WTC11 (cell line): ENCODE measurements at regions not wholly inside any gene's neighbourhood (a gene's known extent, or its start where the extent isn't known, plus 50 kb on each side); places are given as distances from the start of the nearest gene placed in this dataset.

Source experiments
- IRF2 ChIP-seq: sonication (generic); formaldehyde crosslinking; IDR thresholded peaks from 2 replicates; pipeline ENCODE4 v1.8.0; 2022; ENCODE audit warnings: low read depth, missing genetic modification reagents, borderline replicate concordance
- TF ChIP-seq, protein P1 (sequence below): fragments of 200-600 bp; IDR thresholded peaks from 2 replicates; pipeline ENCODE4 v1.8.0; 2022; ENCODE audit warnings: antibody characterized with exemption
- TF ChIP-seq, protein P2 (sequence below): sonication (generic); formaldehyde crosslinking; conservative IDR thresholded peaks from 2 replicates; pipeline ENCODE4 v1.8.1; 2022; ENCODE audit warnings: mild to moderate bottlenecking, missing genetic modification reagents
- TF ChIP-seq, protein P3 (sequence below): fragments of 250-450 bp; sonication (Bioruptor Pico); IDR thresholded peaks from 2 replicates; pipeline ENCODE4 v1.9.0; 2021; ENCODE audit warnings: mild to moderate bottlenecking, borderline replicate concordance

GRCh38 chr2:150020937-150021673 is 433.5 kb upstream of the MMADHC start:
- TF ChIP-seq, protein P1, sequence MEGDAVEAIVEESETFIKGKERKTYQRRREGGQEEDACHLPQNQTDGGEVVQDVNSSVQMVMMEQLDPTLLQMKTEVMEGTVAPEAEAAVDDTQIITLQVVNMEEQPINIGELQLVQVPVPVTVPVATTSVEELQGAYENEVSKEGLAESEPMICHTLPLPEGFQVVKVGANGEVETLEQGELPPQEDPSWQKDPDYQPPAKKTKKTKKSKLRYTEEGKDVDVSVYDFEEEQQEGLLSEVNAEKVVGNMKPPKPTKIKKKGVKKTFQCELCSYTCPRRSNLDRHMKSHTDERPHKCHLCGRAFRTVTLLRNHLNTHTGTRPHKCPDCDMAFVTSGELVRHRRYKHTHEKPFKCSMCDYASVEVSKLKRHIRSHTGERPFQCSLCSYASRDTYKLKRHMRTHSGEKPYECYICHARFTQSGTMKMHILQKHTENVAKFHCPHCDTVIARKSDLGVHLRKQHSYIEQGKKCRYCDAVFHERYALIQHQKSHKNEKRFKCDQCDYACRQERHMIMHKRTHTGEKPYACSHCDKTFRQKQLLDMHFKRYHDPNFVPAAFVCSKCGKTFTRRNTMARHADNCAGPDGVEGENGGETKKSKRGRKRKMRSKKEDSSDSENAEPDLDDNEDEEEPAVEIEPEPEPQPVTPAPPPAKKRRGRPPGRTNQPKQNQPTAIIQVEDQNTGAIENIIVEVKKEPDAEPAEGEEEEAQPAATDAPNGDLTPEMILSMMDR, result no peak
- TF ChIP-seq IRF2 (CRISPR knock-in tag), result no peak
- TF ChIP-seq, protein P2, sequence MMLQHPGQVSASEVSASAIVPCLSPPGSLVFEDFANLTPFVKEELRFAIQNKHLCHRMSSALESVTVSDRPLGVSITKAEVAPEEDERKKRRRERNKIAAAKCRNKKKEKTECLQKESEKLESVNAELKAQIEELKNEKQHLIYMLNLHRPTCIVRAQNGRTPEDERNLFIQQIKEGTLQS, result no peak
- TF ChIP-seq, protein P3, sequence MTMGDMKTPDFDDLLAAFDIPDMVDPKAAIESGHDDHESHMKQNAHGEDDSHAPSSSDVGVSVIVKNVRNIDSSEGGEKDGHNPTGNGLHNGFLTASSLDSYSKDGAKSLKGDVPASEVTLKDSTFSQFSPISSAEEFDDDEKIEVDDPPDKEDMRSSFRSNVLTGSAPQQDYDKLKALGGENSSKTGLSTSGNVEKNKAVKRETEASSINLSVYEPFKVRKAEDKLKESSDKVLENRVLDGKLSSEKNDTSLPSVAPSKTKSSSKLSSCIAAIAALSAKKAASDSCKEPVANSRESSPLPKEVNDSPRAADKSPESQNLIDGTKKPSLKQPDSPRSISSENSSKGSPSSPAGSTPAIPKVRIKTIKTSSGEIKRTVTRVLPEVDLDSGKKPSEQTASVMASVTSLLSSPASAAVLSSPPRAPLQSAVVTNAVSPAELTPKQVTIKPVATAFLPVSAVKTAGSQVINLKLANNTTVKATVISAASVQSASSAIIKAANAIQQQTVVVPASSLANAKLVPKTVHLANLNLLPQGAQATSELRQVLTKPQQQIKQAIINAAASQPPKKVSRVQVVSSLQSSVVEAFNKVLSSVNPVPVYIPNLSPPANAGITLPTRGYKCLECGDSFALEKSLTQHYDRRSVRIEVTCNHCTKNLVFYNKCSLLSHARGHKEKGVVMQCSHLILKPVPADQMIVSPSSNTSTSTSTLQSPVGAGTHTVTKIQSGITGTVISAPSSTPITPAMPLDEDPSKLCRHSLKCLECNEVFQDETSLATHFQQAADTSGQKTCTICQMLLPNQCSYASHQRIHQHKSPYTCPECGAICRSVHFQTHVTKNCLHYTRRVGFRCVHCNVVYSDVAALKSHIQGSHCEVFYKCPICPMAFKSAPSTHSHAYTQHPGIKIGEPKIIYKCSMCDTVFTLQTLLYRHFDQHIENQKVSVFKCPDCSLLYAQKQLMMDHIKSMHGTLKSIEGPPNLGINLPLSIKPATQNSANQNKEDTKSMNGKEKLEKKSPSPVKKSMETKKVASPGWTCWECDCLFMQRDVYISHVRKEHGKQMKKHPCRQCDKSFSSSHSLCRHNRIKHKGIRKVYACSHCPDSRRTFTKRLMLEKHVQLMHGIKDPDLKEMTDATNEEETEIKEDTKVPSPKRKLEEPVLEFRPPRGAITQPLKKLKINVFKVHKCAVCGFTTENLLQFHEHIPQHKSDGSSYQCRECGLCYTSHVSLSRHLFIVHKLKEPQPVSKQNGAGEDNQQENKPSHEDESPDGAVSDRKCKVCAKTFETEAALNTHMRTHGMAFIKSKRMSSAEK (CRISPR knock-in tag), result no peak
